Stimulated activated CD4-positive, alpha-beta T cell treated with anti-CD3 and anti-CD28 coated beads, TNF-alpha, amount 100 ng/mL, for 48 hours (primary cell): ENCODE measurements at regions not wholly inside any gene's neighbourhood (a gene's known extent, or its start where the extent isn't known, plus 50 kb on each side); places are given as distances from the start of the nearest gene placed in this dataset.
"Not testable (repeated sequence)": the region's sequence is repeated elsewhere in the genome, so short reads cannot be mapped to it uniquely, and the experiment has no call there.

Experiments
- DNase-seq, 3 donors: peaks; one replicate each; pipeline ENCODE4 v3.0.0-alpha.2; 2020; ENCODE audit warnings: low read depth in 3 of 3

- no peak for DNase-seq
Measured at GRCh38 chr2:58620896-58621295, 379.8 kb upstream of the FANCL start.

GRCh38 chr2:58620093-58620492 is 379.0 kb upstream of the FANCL start:
- no peak for DNase-seq

GRCh38 chr2:58616961-58617360 is 375.8 kb upstream of the FANCL start:
- DNase-seq, result no peak

GRCh38 chr2:58614219-58614618 is 373.1 kb upstream of the FANCL start:
- DNase-seq, result no peak

DNA sequence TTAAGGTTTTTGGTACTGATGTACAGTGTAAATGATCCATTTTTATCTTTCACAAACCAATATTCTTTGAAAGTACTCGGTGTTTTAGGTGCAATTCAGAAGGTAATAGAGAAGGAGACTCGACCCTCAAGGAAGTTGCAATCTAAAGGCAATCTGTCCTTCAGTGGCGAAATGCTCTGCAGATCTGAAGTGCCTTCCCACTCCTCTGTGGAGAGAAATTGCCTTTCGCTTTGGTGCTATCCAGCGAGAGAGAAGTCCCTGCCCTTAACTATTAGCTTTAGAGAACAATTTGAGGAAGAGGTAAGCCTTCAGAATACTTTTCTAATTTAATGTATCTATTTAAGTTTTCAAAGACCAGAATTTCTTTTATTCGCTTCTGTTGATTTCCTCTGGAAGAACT is 371.8 kb upstream of the FANCL start:
- DNase-seq, result no peak

- DNase-seq, result no peak
Measured at GRCh38 chr2:58609326-58609725, 368.2 kb upstream of the FANCL start.

DNA sequence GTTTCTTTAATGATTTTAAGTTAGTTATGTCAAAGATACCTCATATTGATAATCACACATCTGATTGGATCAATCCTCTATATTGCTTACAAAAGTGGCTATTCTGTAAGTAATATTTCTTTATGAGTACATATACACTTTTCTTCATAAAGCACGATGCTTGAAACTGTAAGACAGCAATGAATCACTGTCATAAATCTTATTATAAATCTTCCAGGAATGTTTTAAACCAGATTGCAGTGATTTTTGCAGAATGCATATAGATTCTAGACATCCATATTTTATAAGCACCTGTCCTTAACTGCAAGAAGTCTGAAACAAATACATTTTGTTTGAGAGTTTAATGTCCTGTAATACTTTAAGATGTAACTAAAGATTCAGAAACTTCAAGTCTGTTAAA is 367.0 kb upstream of the FANCL start:
- no peak for DNase-seq

DNA sequence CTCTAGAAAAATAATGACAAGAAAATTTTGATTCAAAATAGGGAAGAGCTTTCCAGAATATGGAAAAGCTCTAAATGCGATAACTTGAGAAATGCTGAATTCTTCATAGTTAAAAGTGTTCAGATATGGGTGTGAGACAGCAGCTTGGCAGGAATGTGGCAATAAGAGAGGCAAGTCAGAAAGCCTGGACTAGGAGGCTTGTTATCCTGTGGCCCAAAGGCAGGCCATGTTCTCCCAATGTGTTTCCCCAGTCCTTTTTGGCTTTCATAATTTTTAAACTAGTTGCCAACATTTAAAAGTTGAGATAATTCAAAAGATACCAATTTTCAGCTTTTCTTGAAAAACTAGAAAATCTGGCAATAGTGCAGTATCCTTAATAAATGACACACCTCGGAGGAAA is 366.3 kb upstream of the FANCL start:
- no peak for DNase-seq

GRCh38 chr2:58606799-58607198 is 365.7 kb upstream of the FANCL start:
- no peak for DNase-seq

GRCh38 chr2:58604096-58604495 is 363.0 kb upstream of the FANCL start:
- no peak for DNase-seq

GRCh38 chr2:58601017-58601416 is 359.9 kb upstream of the FANCL start:
- DNase-seq, result no peak

DNA sequence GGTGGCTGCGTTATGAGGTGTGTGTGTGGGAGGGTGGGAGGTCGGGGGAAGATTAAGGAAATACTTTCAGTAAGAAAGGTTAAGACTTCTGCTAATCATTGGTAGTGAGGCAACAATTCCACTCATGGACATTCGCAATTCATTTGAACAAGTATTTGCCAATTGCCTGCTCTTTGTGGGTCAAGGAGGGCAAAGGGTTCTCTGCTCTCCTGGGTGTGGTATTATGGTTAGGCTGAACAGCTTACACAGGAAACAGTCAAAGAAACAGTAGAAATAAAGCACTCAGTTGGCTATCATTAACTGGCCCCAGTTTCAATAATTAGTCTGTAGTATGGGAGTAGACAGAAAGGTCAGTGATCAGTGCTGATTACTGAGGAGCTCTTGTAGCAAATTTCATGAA is 357.0 kb upstream of the FANCL start:
- no peak for DNase-seq

DNA sequence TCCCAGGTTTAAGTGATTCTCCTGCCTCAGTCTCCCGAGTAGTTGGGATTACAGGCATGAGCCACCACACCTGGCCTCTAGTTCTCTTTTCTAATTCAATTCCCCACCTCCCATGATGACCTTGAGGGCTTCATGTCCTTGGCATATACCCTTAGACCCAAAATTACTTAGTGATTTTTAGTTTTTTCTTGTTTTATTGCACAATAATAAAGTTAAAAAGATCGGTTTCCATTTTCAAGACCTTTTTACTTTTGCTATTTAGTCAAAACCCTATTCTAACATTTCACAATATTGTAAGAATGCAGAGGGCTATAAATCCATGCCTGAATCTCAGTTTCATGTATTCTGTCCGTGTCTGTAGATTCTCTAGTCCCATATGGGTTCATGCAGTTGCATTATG is 354.6 kb upstream of the FANCL start:
- no peak for DNase-seq

GRCh38 chr2:58594762-58595161 is 353.6 kb upstream of the FANCL start:
- DNase-seq, result no peak

DNA sequence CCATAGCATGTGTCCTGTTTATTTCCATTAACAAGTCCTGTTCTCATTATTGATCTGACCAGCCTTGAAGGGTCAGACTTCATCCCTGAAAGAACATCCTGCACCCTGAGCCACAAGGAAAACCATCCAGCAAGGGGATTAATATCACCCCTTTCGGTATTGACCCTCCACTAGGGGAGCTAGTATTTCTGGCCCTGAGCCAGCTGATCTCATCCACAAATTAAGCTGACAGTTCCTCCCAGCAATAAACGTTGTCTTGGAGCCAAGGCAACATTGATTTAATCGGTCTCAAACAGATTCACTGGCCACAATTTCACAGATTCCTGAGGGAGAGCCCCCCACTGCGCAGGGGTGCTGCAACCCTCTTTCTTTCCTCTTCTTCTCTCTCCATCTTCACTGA is 353.1 kb upstream of the FANCL start:
- DNase-seq, result no peak

DNA sequence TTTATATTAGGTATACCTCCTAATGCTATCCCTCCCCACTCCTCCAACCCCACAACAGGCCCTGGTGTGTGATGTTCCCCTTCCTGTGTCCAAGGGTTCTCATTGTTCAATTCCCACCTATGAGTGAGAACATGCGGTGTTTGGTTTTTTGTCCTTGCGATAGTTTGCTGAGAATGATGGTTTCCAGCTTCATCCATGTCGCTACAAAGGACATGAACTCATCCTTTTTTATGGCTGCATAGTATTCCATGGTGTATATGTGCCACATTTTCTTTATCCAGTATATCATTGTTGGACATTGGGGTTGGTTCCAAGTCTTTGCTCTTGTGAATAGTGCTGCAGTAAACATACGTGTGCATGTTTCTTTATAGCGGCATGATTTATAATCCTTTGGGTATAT is 345.1 kb upstream of the FANCL start:
- DNase-seq, result not testable (repeated sequence)

- no peak for DNase-seq
Measured at GRCh38 chr2:58585233-58585632, 344.1 kb upstream of the FANCL start.

GRCh38 chr2:58584606-58585118 is 343.5 kb upstream of the FANCL start:
- DNase-seq, result no peak

DNA sequence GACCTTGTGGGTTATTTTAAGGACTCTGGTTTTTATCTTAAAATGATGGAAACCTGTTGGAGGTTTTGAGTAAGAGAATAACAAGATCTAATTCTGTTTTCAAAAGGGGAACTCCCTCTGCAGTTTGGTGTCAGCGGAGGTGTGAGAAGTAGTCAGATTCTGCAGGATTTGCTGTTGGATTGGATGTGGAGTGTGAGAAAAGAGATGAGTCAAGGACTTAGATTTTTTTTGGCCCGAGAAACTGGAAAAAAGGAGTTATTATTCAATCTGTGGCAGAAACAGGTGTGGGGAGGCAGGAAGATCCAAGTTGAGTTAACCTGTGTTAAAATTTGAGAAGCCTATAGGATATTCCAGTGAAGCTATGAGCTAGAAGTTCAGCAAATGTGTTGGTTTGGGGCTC is 337.2 kb upstream of the FANCL start:
- DNase-seq, result no peak

DNA sequence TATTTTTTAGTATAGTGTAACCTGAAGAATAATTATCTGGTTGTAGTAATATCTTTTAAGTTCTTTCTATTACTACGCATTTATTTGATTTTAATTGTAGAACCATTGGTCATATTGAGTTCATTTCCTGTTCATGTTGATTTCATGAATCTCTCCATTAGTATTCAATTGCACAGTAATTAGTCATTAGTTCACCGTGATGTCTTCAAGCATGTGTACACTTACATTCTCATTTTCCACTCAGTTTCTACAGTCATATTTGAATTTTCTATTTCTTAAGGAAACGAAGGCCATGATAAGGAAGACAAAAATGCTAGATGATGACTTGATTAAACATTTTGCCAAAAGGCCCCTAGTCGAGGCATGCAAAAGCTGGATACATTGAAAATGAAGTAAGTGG is 333.7 kb upstream of the FANCL start:
- no peak for DNase-seq

- no peak for DNase-seq
Measured at GRCh38 chr2:58572731-58573130, 331.6 kb upstream of the FANCL start.

- no peak for DNase-seq
Measured at GRCh38 chr2:58571181-58571852, 330.2 kb upstream of the FANCL start.

GRCh38 chr2:58569475-58570185 is 328.5 kb upstream of the FANCL start:
- no peak for DNase-seq

GRCh38 chr2:58568901-58569300 is 327.8 kb upstream of the FANCL start:
- no peak for DNase-seq
